ENCODE measurements at regions not wholly inside any gene's neighbourhood (a gene's known extent, or its start where the extent isn't known, plus 50 kb on each side); places are given as distances from the start of the nearest gene placed in this dataset.

GRCh38 chr6:166754218-166755030 lies 127.4 kb upstream of the RPS6KA2 start:
- DNase-seq = no peak
- no peak overlapping the region for H3K4me3 Mint-ChIP-seq (ENCODE audit: low read depth, unreplicated experiment)
- CTCF ChIA-PET = no interaction called here
- H3K27ac Mint-ChIP-seq (ENCODE audit: unreplicated experiment) = no peak overlapping the region
- no TSS peak for BruUV-seq (replicated peaks)
- intact Hi-C loops (cut with micrococcal nuclease; ENCODE audit: unreplicated experiment) = no loop called here
- no peaks in the 10 kb centered on the region for H3K9me3 Mint-ChIP-seq (ENCODE audit: low read depth, unreplicated experiment)
- no peaks in the 10 kb centered on the region for H3K36me3 Mint-ChIP-seq (ENCODE audit: insufficient read depth, unreplicated experiment)
- TF ChIP-seq CTCF (IDR thresholded peaks at IDR 0.05; ENCODE audit: unreplicated experiment) = no peak
- peaks cover 47% of the 10 kb centered on the region for H3K27me3 Mint-ChIP-seq (ENCODE audit: unreplicated experiment)
- H3K4me1 Mint-ChIP-seq (ENCODE audit: low read depth, unreplicated experiment) = peaks cover 11% of the 10 kb centered on the region

GRCh38 chr6:166752928-166753721 lies 126.1 kb upstream of the RPS6KA2 start:
- intact Hi-C loops (cut with micrococcal nuclease; ENCODE audit: unreplicated experiment) = no loop called here
- H3K4me1 Mint-ChIP-seq (ENCODE audit: low read depth, unreplicated experiment) = peaks cover 11% of the 10 kb centered on the region
- H3K27me3 Mint-ChIP-seq (ENCODE audit: unreplicated experiment) = peaks cover 34% of the 10 kb centered on the region
- no peak overlapping the region for H3K4me3 Mint-ChIP-seq (ENCODE audit: low read depth, unreplicated experiment)
- H3K27ac Mint-ChIP-seq (ENCODE audit: unreplicated experiment) = no peak overlapping the region
- TF ChIP-seq CTCF (IDR thresholded peaks at IDR 0.05; ENCODE audit: unreplicated experiment) = no peak
- CTCF ChIA-PET = no interaction called here
- DNase-seq = no peak
- no peaks in the 10 kb centered on the region for H3K9me3 Mint-ChIP-seq (ENCODE audit: low read depth, unreplicated experiment)
- no TSS peak for BruUV-seq (replicated peaks)
- no peaks in the 10 kb centered on the region for H3K36me3 Mint-ChIP-seq (ENCODE audit: insufficient read depth, unreplicated experiment)

- TF ChIP-seq CTCF (IDR thresholded peaks at IDR 0.05; ENCODE audit: unreplicated experiment) = no peak
Observed at GRCh38 chr6:166752097-166752496, 125.0 kb upstream of the RPS6KA2 start.

GRCh38 chr6:166751051-166751595 lies 124.1 kb upstream of the RPS6KA2 start:
- BruUV-seq (replicated peaks) = no TSS peak
- CTCF ChIA-PET = no interaction called here
- Mint-ChIP-seq H3K9me3 (ENCODE audit: low read depth, unreplicated experiment) (no peaks in the 10 kb centered on the region), H3K36me3 (ENCODE audit: insufficient read depth, unreplicated experiment) (no peaks in the 10 kb centered on the region), H3K27ac (ENCODE audit: unreplicated experiment) (no peak overlapping the region), H3K27me3 (ENCODE audit: unreplicated experiment) (peaks cover 32% of the 10 kb centered on the region), H3K4me1 (ENCODE audit: low read depth, unreplicated experiment) (no peaks in the 10 kb centered on the region), H3K4me3 (ENCODE audit: low read depth, unreplicated experiment) (no peak overlapping the region)
- no peak for TF ChIP-seq CTCF (IDR thresholded peaks at IDR 0.05; ENCODE audit: unreplicated experiment)
- intact Hi-C loops (cut with micrococcal nuclease; ENCODE audit: unreplicated experiment) = no loop called here
- no peak for DNase-seq

More at GRCh38 chr6:166752097-166752496, 125.0 kb upstream of the RPS6KA2 start:
- H3K27me3 Mint-ChIP-seq (ENCODE audit: unreplicated experiment) = peaks cover 33% of the 10 kb centered on the region
- no peak overlapping the region for H3K27ac Mint-ChIP-seq (ENCODE audit: unreplicated experiment)
- CTCF ChIA-PET = no interaction called here
- no TSS peak for BruUV-seq (replicated peaks)
- H3K9me3 Mint-ChIP-seq (ENCODE audit: low read depth, unreplicated experiment) = no peaks in the 10 kb centered on the region
- no peak for DNase-seq
- no peaks in the 10 kb centered on the region for H3K36me3 Mint-ChIP-seq (ENCODE audit: insufficient read depth, unreplicated experiment)
- H3K4me1 Mint-ChIP-seq (ENCODE audit: low read depth, unreplicated experiment) = peaks cover 4% of the 10 kb centered on the region
- no peak overlapping the region for H3K4me3 Mint-ChIP-seq (ENCODE audit: low read depth, unreplicated experiment)
- intact Hi-C loops (cut with micrococcal nuclease; ENCODE audit: unreplicated experiment) = no loop called here

Measured in Calu3 (cell line).